ENCODE measurements at regions not wholly inside any gene's neighbourhood (a gene's known extent, or its start where the extent isn't known, plus 50 kb on each side); places are given as distances from the start of the nearest gene placed in this dataset.

GRCh38 chr5:124650147-124650561 lies 96.3 kb downstream of the ZNF608 start:
- in situ Hi-C loops (cut with HindIII; ENCODE audit: low pct_unique_long_range_greater_than_20kb, low sequenced_read_pairs): no loop called here
- no peak for DNase-seq (ENCODE audit: low read depth in 1 of 2, low spot score in 1 of 2)
- TF ChIP-seq JUND (IDR thresholded peaks at IDR 0.05; ENCODE audit: low read depth): no peak

GRCh38 chr5:124649491-124650146 lies 96.8 kb downstream of the ZNF608 start:
- in situ Hi-C loops (cut with HindIII; ENCODE audit: low pct_unique_long_range_greater_than_20kb, low sequenced_read_pairs): no loop called here
- no peak for DNase-seq (ENCODE audit: low read depth in 1 of 2, low spot score in 1 of 2)
- no peak for TF ChIP-seq JUND (IDR thresholded peaks at IDR 0.05; ENCODE audit: low read depth)

GRCh38 chr5:124648902-124649467 lies 97.5 kb downstream of the ZNF608 start:
- TF ChIP-seq JUND (IDR thresholded peaks at IDR 0.05; ENCODE audit: low read depth): no peak

DNA sequence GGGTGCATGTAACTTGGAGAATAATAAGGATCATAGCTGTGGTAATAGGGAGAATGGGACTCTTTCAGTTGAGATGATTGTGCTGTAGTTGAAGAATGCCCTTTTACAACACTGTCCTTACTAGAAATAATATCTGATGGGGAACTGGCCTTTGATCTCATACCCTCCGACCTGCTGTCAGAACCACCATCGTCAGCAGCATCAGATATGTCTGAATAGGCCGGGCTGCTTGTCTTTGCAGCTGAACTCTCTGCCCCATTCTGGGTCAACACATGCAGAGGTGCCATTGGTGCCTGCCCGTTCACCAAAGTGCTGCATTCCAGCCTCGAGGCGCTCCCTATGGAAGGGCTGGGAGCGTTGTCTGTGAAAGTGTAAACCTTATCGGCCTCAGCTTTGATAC lies 99.1 kb downstream of the ZNF608 start:
- in situ Hi-C loops (cut with HindIII; ENCODE audit: low pct_unique_long_range_greater_than_20kb, low sequenced_read_pairs): no loop called here
- DNase-seq (ENCODE audit: low read depth in 1 of 2, low spot score in 1 of 2): no peak
- TF ChIP-seq JUND (IDR thresholded peaks at IDR 0.05; ENCODE audit: low read depth): no peak

More at GRCh38 chr5:124648902-124649467, 97.5 kb downstream of the ZNF608 start:
- no peak for DNase-seq (ENCODE audit: low read depth in 1 of 2, low spot score in 1 of 2)
- in situ Hi-C loops (cut with HindIII; ENCODE audit: low pct_unique_long_range_greater_than_20kb, low sequenced_read_pairs): no loop called here

- DNase-seq (ENCODE audit: low read depth in 1 of 2, low spot score in 1 of 2): no peak
- TF ChIP-seq JUND (IDR thresholded peaks at IDR 0.05; ENCODE audit: low read depth): no peak
- in situ Hi-C loops (cut with HindIII; ENCODE audit: low pct_unique_long_range_greater_than_20kb, low sequenced_read_pairs): no loop called here
Measured at GRCh38 chr5:124645396-124645795, 101.0 kb downstream of the ZNF608 start.

GRCh38 chr5:124644582-124644981 lies 101.9 kb downstream of the ZNF608 start:
- in situ Hi-C loops (cut with HindIII; ENCODE audit: low pct_unique_long_range_greater_than_20kb, low sequenced_read_pairs): no loop called here
- no peak for DNase-seq (ENCODE audit: low read depth in 1 of 2, low spot score in 1 of 2)
- no peak for TF ChIP-seq JUND (IDR thresholded peaks at IDR 0.05; ENCODE audit: low read depth)

GRCh38 chr5:124644138-124644537 lies 102.3 kb downstream of the ZNF608 start:
- TF ChIP-seq JUND (IDR thresholded peaks at IDR 0.05; ENCODE audit: low read depth): no peak
- DNase-seq (ENCODE audit: low read depth in 1 of 2, low spot score in 1 of 2): no peak
- in situ Hi-C loops (cut with HindIII; ENCODE audit: low pct_unique_long_range_greater_than_20kb, low sequenced_read_pairs): no loop called here

DNA sequence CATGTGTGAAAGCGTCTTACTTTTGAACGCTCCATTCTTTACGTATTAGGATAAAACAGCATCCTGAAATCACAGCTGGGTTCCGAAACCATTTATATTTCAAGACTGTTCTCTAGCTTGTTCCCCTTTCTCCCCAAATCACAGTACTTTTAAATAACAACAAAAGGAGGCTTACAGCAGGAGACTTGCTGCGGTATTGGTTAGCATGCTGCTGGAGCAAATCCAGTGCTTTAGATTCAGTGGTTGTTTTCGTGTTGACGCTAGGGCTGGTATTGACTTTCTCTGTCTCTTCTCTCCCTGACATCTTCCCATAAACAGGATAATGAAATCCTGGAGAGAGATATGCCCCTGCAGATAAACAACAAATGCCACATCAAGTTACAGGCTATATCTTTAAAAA lies 103.1 kb downstream of the ZNF608 start:
- TF ChIP-seq JUND (IDR thresholded peaks at IDR 0.05; ENCODE audit: low read depth): no peak
- in situ Hi-C loops (cut with HindIII; ENCODE audit: low pct_unique_long_range_greater_than_20kb, low sequenced_read_pairs): no loop called here
- DNase-seq (ENCODE audit: low read depth in 1 of 2, low spot score in 1 of 2): no peak

DNA sequence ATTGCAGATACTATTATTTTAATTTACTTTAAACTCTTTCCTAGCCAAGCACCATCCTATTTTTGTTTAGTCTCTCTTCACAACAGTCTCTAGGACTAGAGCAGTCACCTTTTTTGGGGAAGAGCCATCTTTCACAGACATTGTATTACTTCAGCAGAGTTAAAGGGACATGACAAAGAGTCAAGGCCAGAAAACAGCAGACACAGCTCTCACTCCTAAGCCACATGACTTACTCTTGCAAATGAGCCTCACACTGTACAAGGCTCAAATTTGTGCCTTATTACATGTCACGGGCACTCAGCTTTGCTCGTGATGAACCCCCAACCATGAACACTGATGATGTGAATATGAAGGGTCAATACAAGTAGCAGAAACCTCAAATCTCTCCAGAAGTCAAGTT lies 104.3 kb downstream of the ZNF608 start:
- DNase-seq (ENCODE audit: low read depth in 1 of 2, low spot score in 1 of 2): no peak
- no peak for TF ChIP-seq JUND (IDR thresholded peaks at IDR 0.05; ENCODE audit: low read depth)
- in situ Hi-C loops (cut with HindIII; ENCODE audit: low pct_unique_long_range_greater_than_20kb, low sequenced_read_pairs): no loop called here

DNA sequence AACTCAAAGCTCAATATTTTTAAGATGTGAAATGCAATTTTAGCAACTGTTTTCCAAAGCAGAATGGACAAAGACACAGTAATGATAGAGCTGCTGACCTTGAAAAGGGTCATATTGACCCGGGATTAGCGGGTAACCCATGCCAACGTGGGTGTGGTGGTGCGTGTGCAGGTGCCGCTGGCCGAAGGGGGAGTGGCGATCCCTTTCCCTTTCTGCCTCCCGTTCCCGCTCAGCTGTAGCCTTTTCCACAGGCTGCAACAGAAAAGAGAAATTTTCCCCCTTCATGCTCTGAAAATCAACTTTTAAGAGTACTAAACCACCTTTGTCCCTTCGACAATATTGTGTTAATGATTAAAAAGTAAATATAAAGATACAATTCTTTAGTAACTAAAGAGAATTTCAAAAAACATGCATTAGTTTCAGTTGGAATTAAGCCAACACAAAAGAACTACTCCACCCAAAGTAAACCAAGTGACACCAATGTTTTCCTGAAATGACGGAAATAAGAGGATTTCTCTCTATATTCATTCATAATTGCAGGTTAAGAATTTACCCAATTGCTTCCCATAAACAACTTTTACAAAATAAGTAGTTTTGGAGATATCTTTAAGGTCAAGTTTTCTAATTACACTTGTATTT lies 105.2 kb downstream of the ZNF608 start:
- no peak for TF ChIP-seq JUND (IDR thresholded peaks at IDR 0.05; ENCODE audit: low read depth)
- in situ Hi-C loops (cut with HindIII; ENCODE audit: low pct_unique_long_range_greater_than_20kb, low sequenced_read_pairs): no loop called here
- no peak for DNase-seq (ENCODE audit: low read depth in 1 of 2, low spot score in 1 of 2)

GRCh38 chr5:124639095-124639665 lies 107.3 kb downstream of the ZNF608 start:
- no peak for DNase-seq (ENCODE audit: low read depth in 1 of 2, low spot score in 1 of 2)
- in situ Hi-C loops (cut with HindIII; ENCODE audit: low pct_unique_long_range_greater_than_20kb, low sequenced_read_pairs): no loop called here
- no peak for TF ChIP-seq JUND (IDR thresholded peaks at IDR 0.05; ENCODE audit: low read depth)

- in situ Hi-C loops (cut with HindIII; ENCODE audit: low pct_unique_long_range_greater_than_20kb, low sequenced_read_pairs): no loop called here
Measured at GRCh38 chr5:124637011-124637410, 109.4 kb downstream of the ZNF608 start.

DNA sequence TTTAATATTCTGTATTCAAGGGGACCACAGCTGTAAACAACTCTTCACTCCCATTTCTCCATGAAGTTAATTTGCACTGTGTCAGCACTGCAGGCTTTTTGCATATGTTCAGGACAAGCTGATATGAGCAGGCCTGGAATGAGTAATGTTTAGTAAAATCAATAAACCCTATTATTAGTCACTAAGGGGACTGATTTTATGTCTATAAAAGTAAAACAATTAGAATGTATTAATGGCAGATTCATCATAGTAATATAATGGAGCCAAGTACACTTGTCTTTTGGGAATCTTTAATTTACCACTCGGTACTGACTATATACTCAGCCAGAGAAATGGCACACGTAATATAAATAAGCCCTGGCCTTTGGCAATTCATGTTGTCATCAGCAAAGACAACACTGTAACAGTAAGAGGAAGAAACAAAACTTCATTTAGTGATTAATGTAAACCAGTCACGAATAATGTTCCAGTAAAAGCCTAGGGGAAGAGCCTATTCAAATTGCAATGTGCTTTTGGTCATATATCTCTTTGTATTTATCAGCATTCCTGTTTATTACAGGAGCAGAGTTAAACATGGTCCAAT lies 111.6 kb downstream of the ZNF608 start:
- in situ Hi-C loops (cut with HindIII; ENCODE audit: low pct_unique_long_range_greater_than_20kb, low sequenced_read_pairs): no loop called here

More at GRCh38 chr5:124637011-124637410, 109.4 kb downstream of the ZNF608 start:
- TF ChIP-seq JUND (IDR thresholded peaks at IDR 0.05; ENCODE audit: low read depth): no peak
- DNase-seq (ENCODE audit: low read depth in 1 of 2, low spot score in 1 of 2): no peak

More for the DNA sequence above, 111.6 kb downstream of the ZNF608 start:
- no peak for TF ChIP-seq JUND (IDR thresholded peaks at IDR 0.05; ENCODE audit: low read depth)
- DNase-seq (ENCODE audit: low read depth in 1 of 2, low spot score in 1 of 2): no peak

All from T47D (cell line).